ENCODE measurements at regions not wholly inside any gene's neighbourhood (a gene's known extent, or its start where the extent isn't known, plus 50 kb on each side); places are given as distances from the start of the nearest gene placed in this dataset.

- Histone ChIP-seq H3K9ac (ENCODE audit: low read depth, low read length) (no peak overlapping the region), H3K4me2 (ENCODE audit: low read length) (no peak overlapping the region), H3K4me3 (ENCODE audit: low read length) (no peak overlapping the region), H3K27me3 (ENCODE audit: control insufficient read depth, insufficient read depth, low read length) (no peaks in the 10 kb centered on the region), H3K36me3 (ENCODE audit: insufficient read depth, low read length) (no peaks in the 10 kb centered on the region), H3K9me3 (replicated peaks; ENCODE audit: low read length) (no peaks in the 10 kb centered on the region), H3K4me1 (ENCODE audit: control insufficient read depth, insufficient read depth, low read length) (no peaks in the 10 kb centered on the region)
Observed at GRCh38 chr21:26686705-26687104, 113.6 kb upstream of the CYYR1 start.

DNA sequence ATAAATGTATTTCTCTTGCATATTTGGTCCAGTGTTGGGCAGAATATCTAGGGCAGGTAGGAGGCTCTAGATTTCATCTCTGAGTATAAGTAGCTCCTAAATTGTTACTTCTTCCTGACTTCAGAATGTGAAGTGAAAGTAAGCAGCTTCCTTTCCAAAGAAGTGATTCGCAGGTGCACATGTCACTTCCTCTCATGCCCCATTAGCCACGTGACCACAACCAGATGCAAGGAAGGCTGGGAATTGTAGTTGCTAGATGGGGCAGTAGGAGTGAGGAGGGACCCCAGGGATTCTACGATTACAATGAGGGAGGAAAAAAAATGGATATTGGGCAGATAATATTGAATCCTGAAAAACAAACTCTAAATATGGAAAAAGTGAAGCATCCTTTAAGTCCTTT is 113.2 kb upstream of the CYYR1 start:
- Histone ChIP-seq H3K9me3 (replicated peaks; ENCODE audit: low read length) (no peaks in the 10 kb centered on the region), H3K4me2 (ENCODE audit: low read length) (no peak overlapping the region), H3K9ac (ENCODE audit: low read depth, low read length) (no peak overlapping the region), H3K4me3 (ENCODE audit: low read length) (no peak overlapping the region), H3K4me1 (ENCODE audit: control insufficient read depth, insufficient read depth, low read length) (no peaks in the 10 kb centered on the region), H3K27me3 (ENCODE audit: control insufficient read depth, insufficient read depth, low read length) (no peaks in the 10 kb centered on the region), H3K36me3 (ENCODE audit: insufficient read depth, low read length) (no peaks in the 10 kb centered on the region)

DNA sequence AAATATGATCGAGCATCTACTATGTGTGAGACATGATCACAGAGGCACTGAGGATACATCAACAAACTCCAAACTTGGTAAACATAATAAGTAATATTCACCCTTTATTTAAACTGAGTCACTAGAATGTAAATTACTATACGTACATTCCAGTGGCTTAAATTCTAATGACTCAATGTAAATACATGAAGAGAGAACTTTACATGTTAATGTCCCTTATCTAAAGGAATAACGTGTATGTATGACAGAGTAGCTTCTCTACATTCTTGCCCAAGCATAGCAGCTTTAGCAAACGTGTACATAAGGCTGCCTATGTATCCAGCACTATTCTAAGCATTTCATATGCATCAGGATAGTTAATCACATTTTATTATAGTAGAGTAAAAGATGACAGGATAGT is 111.8 kb upstream of the CYYR1 start:
- Histone ChIP-seq H3K4me1 (ENCODE audit: control insufficient read depth, insufficient read depth, low read length) (no peaks in the 10 kb centered on the region), H3K9ac (ENCODE audit: low read depth, low read length) (no peak overlapping the region), H3K9me3 (replicated peaks; ENCODE audit: low read length) (no peaks in the 10 kb centered on the region), H3K27me3 (ENCODE audit: control insufficient read depth, insufficient read depth, low read length) (no peaks in the 10 kb centered on the region), H3K36me3 (ENCODE audit: insufficient read depth, low read length) (no peaks in the 10 kb centered on the region), H3K4me2 (ENCODE audit: low read length) (no peak overlapping the region), H3K4me3 (ENCODE audit: low read length) (no peak overlapping the region)

- Histone ChIP-seq H3K4me2 (ENCODE audit: low read length) (no peak overlapping the region), H3K4me3 (ENCODE audit: low read length) (no peak overlapping the region), H3K9me3 (replicated peaks; ENCODE audit: low read length) (no peaks in the 10 kb centered on the region), H3K36me3 (ENCODE audit: insufficient read depth, low read length) (no peaks in the 10 kb centered on the region), H3K4me1 (ENCODE audit: control insufficient read depth, insufficient read depth, low read length) (no peaks in the 10 kb centered on the region), H3K27me3 (ENCODE audit: control insufficient read depth, insufficient read depth, low read length) (no peaks in the 10 kb centered on the region), H3K9ac (ENCODE audit: low read depth, low read length) (no peak overlapping the region)
Observed at GRCh38 chr21:26683996-26684395, 110.9 kb upstream of the CYYR1 start.

- no peaks in the 10 kb centered on the region for H3K27me3 ChIP-seq (ENCODE audit: control insufficient read depth, insufficient read depth, low read length)
- H3K9me3 ChIP-seq (replicated peaks; ENCODE audit: low read length), result no peaks in the 10 kb centered on the region
- H3K36me3 ChIP-seq (ENCODE audit: insufficient read depth, low read length), result no peaks in the 10 kb centered on the region
- no peak overlapping the region for H3K4me3 ChIP-seq (ENCODE audit: low read length)
- no peak overlapping the region for H3K4me2 ChIP-seq (ENCODE audit: low read length)
- H3K9ac ChIP-seq (ENCODE audit: low read depth, low read length), result no peak overlapping the region
- no peaks in the 10 kb centered on the region for H3K4me1 ChIP-seq (ENCODE audit: control insufficient read depth, insufficient read depth, low read length)
Observed at GRCh38 chr21:26679284-26679683, 106.2 kb upstream of the CYYR1 start.

- Histone ChIP-seq H3K4me2 (ENCODE audit: low read length) (no peak overlapping the region), H3K4me3 (ENCODE audit: low read length) (no peak overlapping the region), H3K27me3 (ENCODE audit: control insufficient read depth, insufficient read depth, low read length) (no peaks in the 10 kb centered on the region), H3K4me1 (ENCODE audit: control insufficient read depth, insufficient read depth, low read length) (no peaks in the 10 kb centered on the region), H3K9ac (ENCODE audit: low read depth, low read length) (no peak overlapping the region), H3K9me3 (replicated peaks; ENCODE audit: low read length) (no peaks in the 10 kb centered on the region), H3K36me3 (ENCODE audit: insufficient read depth, low read length) (no peaks in the 10 kb centered on the region)
Observed at GRCh38 chr21:26674323-26674722, 101.2 kb upstream of the CYYR1 start.

GRCh38 chr21:26669215-26669764 is 96.2 kb upstream of the CYYR1 start:
- Histone ChIP-seq H3K9me3 (replicated peaks; ENCODE audit: low read length) (no peaks in the 10 kb centered on the region), H3K4me3 (ENCODE audit: low read length) (no peak overlapping the region), H3K27me3 (ENCODE audit: control insufficient read depth, insufficient read depth, low read length) (peaks cover 4% of the 10 kb centered on the region), H3K4me2 (ENCODE audit: low read length) (no peak overlapping the region), H3K36me3 (ENCODE audit: insufficient read depth, low read length) (no peaks in the 10 kb centered on the region), H3K9ac (ENCODE audit: low read depth, low read length) (no peak overlapping the region), H3K4me1 (ENCODE audit: control insufficient read depth, insufficient read depth, low read length) (no peaks in the 10 kb centered on the region)

GRCh38 chr21:26659757-26660156 is 86.7 kb upstream of the CYYR1 start:
- Histone ChIP-seq H3K9ac (ENCODE audit: low read depth, low read length) (no peak overlapping the region), H3K9me3 (replicated peaks; ENCODE audit: low read length) (no peaks in the 10 kb centered on the region), H3K4me2 (ENCODE audit: low read length) (no peak overlapping the region), H3K4me1 (ENCODE audit: control insufficient read depth, insufficient read depth, low read length) (no peaks in the 10 kb centered on the region), H3K27me3 (ENCODE audit: control insufficient read depth, insufficient read depth, low read length) (peaks cover 3% of the 10 kb centered on the region), H3K36me3 (ENCODE audit: insufficient read depth, low read length) (no peaks in the 10 kb centered on the region), H3K4me3 (ENCODE audit: low read length) (no peak overlapping the region)

GRCh38 chr21:26659182-26659581 is 86.1 kb upstream of the CYYR1 start:
- Histone ChIP-seq H3K36me3 (ENCODE audit: insufficient read depth, low read length) (no peaks in the 10 kb centered on the region), H3K9ac (ENCODE audit: low read depth, low read length) (no peak overlapping the region), H3K4me3 (ENCODE audit: low read length) (no peak overlapping the region), H3K4me2 (ENCODE audit: low read length) (no peak overlapping the region), H3K9me3 (replicated peaks; ENCODE audit: low read length) (no peaks in the 10 kb centered on the region), H3K4me1 (ENCODE audit: control insufficient read depth, insufficient read depth, low read length) (no peaks in the 10 kb centered on the region), H3K27me3 (ENCODE audit: control insufficient read depth, insufficient read depth, low read length) (peaks cover 3% of the 10 kb centered on the region)

- no peak overlapping the region for H3K4me3 ChIP-seq (ENCODE audit: low read length)
- H3K9me3 ChIP-seq (replicated peaks; ENCODE audit: low read length), result no peaks in the 10 kb centered on the region
- no peak overlapping the region for H3K4me2 ChIP-seq (ENCODE audit: low read length)
- no peaks in the 10 kb centered on the region for H3K4me1 ChIP-seq (ENCODE audit: control insufficient read depth, insufficient read depth, low read length)
- H3K9ac ChIP-seq (ENCODE audit: low read depth, low read length), result no peak overlapping the region
- no peaks in the 10 kb centered on the region for H3K27me3 ChIP-seq (ENCODE audit: control insufficient read depth, insufficient read depth, low read length)
- no peaks in the 10 kb centered on the region for H3K36me3 ChIP-seq (ENCODE audit: insufficient read depth, low read length)
Observed at GRCh38 chr21:26655460-26655859, 82.4 kb upstream of the CYYR1 start.

DNA sequence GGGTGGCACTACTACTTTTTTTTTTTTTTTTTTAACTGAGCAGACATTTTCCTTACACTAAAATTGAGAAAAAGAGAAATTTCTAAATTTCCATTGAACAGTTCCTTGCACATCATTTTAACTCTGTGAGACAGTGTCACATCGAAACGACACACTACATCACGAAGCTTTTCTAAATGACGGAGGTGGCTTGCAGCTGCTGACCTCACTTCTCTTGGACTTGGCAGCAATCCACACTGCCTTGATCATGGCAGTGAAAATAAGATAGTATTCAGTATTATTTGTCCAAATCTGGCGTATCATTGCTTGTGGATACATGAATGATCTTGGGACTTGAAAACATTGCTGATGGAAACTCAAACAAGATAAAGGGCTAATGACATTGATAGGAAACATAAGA is 80.3 kb upstream of the CYYR1 start:
- H3K9ac ChIP-seq (ENCODE audit: low read depth, low read length), result no peak overlapping the region
- H3K4me3 ChIP-seq (ENCODE audit: low read length), result no peak overlapping the region
- H3K36me3 ChIP-seq (ENCODE audit: insufficient read depth, low read length), result no peaks in the 10 kb centered on the region
- H3K4me2 ChIP-seq (ENCODE audit: low read length), result no peak overlapping the region
- H3K9me3 ChIP-seq (replicated peaks; ENCODE audit: low read length), result no peaks in the 10 kb centered on the region
- no peaks in the 10 kb centered on the region for H3K4me1 ChIP-seq (ENCODE audit: control insufficient read depth, insufficient read depth, low read length)
- no peaks in the 10 kb centered on the region for H3K27me3 ChIP-seq (ENCODE audit: control insufficient read depth, insufficient read depth, low read length)

- no peak overlapping the region for H3K9ac ChIP-seq (ENCODE audit: low read depth, low read length)
- no peaks in the 10 kb centered on the region for H3K9me3 ChIP-seq (replicated peaks; ENCODE audit: low read length)
- H3K4me1 ChIP-seq (ENCODE audit: control insufficient read depth, insufficient read depth, low read length), result no peaks in the 10 kb centered on the region
- no peak overlapping the region for H3K4me2 ChIP-seq (ENCODE audit: low read length)
- no peaks in the 10 kb centered on the region for H3K27me3 ChIP-seq (ENCODE audit: control insufficient read depth, insufficient read depth, low read length)
- no peak overlapping the region for H3K4me3 ChIP-seq (ENCODE audit: low read length)
- no peaks in the 10 kb centered on the region for H3K36me3 ChIP-seq (ENCODE audit: insufficient read depth, low read length)
Observed at GRCh38 chr21:26652854-26653253, 79.8 kb upstream of the CYYR1 start.

All from skeletal muscle satellite cell (primary cell).